Transverse colon (tissue), 4 donors: ENCODE measurements at regions not wholly inside any gene's neighbourhood (a gene's known extent, or its start where the extent isn't known, plus 50 kb on each side); places are given as distances from the start of the nearest gene placed in this dataset.

ENCODE experiments used
- DNase-seq: peaks from one replicate; pipeline ENCODE4 v3.0.0-alpha.2; 2019
- H3K27ac ChIP-seq, 4 donors: fragments of 200-600 bp; sonication (generic); 2 replicates each; pipeline ENCODE4 v1.5.1; 2016 to 2018; ENCODE audit warnings: inconsistent platforms in 4 of 4
- H3K27me3 ChIP-seq: fragments of 200-600 bp; sonication (generic); 2 replicates; pipeline ENCODE4 v1.5.1; 2017; ENCODE audit warnings: inconsistent platforms
- H3K36me3 ChIP-seq, 4 donors: fragments of 200-600 bp; sonication (generic); 2 replicates each; pipeline ENCODE4 v1.5.1; 2017 to 2019; ENCODE audit warnings: inconsistent platforms in 4 of 4
- H3K4me1 ChIP-seq, 4 donors: fragments of 200-600 bp; sonication (generic); 2 replicates each; pipeline ENCODE4 v1.5.1; 2017 to 2020; ENCODE audit warnings: inconsistent platforms in 4 of 4
- H3K4me3 ChIP-seq, 4 donors: fragments of 200-600 bp; sonication (generic); 1 replicate in 1 of 4; 2 replicates in 3 of 4; pipeline versions ENCODE4 v1.5.1 to v1.6.1; 2017 to 2019; ENCODE audit warnings: inconsistent platforms in 4 of 4
- H3K9me3 ChIP-seq, 2 donors: fragments of 200-600 bp; sonication (generic); 2 replicates each; pipeline ENCODE4 v1.5.1; 2017 to 2019; ENCODE audit warnings: inconsistent platforms in 2 of 2
- EP300 ChIP-seq: sonication (generic); formaldehyde crosslinking; IDR thresholded peaks from one replicate; pipeline ENCODE4 v1.6.1; 2017; ENCODE audit warnings: antibody characterized with exemption, low read depth
- POLR2A ChIP-seq: fragments of 450-650 bp; IDR thresholded peaks from one replicate; pipeline ENCODE4 v1.6.1; 2016; ENCODE audit warnings: antibody characterized with exemption, mild to moderate bottlenecking, moderate library complexity
- POLR2AphosphoS5 ChIP-seq, 3 donors: sonication (generic); formaldehyde crosslinking; IDR thresholded peaks; one replicate each; pipeline ENCODE4 v1.6.1; 2016; ENCODE audit warnings: antibody characterized with exemption in 3 of 3
- WGBS, 2 donors: methylation state at CpG; one replicate each; pipeline ENCODE4 v1.1.5; 2018; ENCODE audit warnings: low coverage in 1 of 2; 5-methylcytosine and 5-hydroxymethylcytosine counted together
- in situ Hi-C, 4 donors: fragments of 200-750 bp; cut with MboI; loops; one replicate each; pipeline versions ENCODE4 v1.15.0 to v1.15.1; 2017; ENCODE audit warnings: low sequenced_read_pairs in 3 of 4, low pct_ligation_motif_present in 1 of 4, low pct_unique_long_range_greater_than_20kb in 1 of 4
- intact Hi-C: fragments of 100-400 bp; cut with DNase I; formaldehyde crosslinking; loops from one replicate; pipeline ENCODE4 v1.15.1; 2023; ENCODE audit warnings: low total_unique reads
- TF ChIP-seq, protein P1 (sequence below), 5 experiments: fragments of 200-600 bp in 3 of 5; fragments of 450-650 bp in 2 of 5; sonication (generic) in 3 of 5; IDR thresholded peaks; 1 replicate in 2 of 5; 2 replicates in 3 of 5; pipeline ENCODE4 v1.5.1; 2016 to 2017; ENCODE audit warnings: antibody characterized with exemption in 5 of 5, inconsistent platforms in 3 of 5, mild to moderate bottlenecking in 2 of 5, moderate library complexity in 1 of 5

DNA sequence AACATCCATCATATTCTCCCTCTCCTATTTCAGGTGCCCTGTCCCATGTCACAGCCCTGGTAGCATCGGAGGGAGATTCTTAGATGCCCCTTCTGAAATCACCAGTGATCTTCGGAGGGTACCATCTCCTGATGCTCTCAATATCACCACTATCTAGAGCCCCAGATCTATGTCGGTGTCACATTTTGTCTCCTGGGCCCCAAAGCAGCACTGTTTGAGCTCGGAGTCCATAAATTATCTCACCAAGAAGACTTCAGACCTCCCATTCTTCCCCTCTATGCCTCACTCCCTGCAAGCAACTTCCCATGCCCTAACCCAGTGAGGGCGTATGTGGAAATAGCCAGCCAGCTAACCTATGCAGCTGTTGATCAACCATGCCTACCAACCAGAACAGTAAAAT is 51.5 kb upstream of the NLK start:
- no peak for TF ChIP-seq EP300
- no peak for TF ChIP-seq POLR2A
- TF ChIP-seq, protein P1, sequence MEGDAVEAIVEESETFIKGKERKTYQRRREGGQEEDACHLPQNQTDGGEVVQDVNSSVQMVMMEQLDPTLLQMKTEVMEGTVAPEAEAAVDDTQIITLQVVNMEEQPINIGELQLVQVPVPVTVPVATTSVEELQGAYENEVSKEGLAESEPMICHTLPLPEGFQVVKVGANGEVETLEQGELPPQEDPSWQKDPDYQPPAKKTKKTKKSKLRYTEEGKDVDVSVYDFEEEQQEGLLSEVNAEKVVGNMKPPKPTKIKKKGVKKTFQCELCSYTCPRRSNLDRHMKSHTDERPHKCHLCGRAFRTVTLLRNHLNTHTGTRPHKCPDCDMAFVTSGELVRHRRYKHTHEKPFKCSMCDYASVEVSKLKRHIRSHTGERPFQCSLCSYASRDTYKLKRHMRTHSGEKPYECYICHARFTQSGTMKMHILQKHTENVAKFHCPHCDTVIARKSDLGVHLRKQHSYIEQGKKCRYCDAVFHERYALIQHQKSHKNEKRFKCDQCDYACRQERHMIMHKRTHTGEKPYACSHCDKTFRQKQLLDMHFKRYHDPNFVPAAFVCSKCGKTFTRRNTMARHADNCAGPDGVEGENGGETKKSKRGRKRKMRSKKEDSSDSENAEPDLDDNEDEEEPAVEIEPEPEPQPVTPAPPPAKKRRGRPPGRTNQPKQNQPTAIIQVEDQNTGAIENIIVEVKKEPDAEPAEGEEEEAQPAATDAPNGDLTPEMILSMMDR (IDR thresholded peaks at IDR 0.05): no peak
- no peak for TF ChIP-seq POLR2AphosphoS5 (IDR thresholded peaks at IDR 0.05)
- H3K9me3 ChIP-seq: no peaks in the 10 kb centered on the region
- H3K4me1 ChIP-seq: no peaks in the 10 kb centered on the region
- no peak overlapping the region for H3K27ac ChIP-seq
- intact Hi-C loops: no loop called here
- H3K27me3 ChIP-seq: no peaks in the 10 kb centered on the region
- no peak for DNase-seq
- H3K4me3 ChIP-seq: no peak overlapping the region
- 95 to 97% methylated on average over 4 to 5 of the region's 5 CpGs for WGBS, 2 donors
- H3K36me3 ChIP-seq: no peaks in the 10 kb centered on the region
- in situ Hi-C loops: no loop called here

DNA sequence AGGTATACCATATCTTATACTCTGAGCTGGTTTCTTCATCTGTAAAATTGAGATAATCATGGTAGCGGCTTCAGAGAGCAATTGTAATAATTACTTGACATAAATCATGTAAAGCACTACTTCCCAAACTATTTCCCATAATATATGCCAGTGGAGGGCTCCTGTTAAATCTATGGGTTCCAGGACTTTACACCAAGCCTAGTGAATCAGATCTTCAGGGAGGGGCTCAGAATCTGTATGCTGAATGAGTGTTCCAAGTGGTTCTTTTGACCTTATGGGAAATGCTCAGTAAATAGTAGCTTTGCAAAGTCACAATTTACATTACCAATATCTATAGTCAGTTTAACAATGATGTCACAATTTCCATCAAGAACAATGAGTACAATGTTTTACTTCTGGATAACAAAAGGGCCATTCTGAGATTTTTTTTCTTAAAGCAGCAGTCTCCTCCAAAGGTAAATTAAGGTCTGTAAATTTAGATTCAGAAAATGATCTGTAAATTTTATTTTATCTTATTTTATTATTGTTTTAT is 50.9 kb upstream of the NLK start:
- TF ChIP-seq, protein P1 (IDR thresholded peaks at IDR 0.05): no peak
- TF ChIP-seq EP300 (no peak), POLR2AphosphoS5 (IDR thresholded peaks at IDR 0.05) (no peak), POLR2A (no peak)
- Histone ChIP-seq H3K27ac (no peak overlapping the region), H3K36me3 (no peaks in the 10 kb centered on the region), H3K4me3 (no peak overlapping the region), H3K27me3 (no peaks in the 10 kb centered on the region), H3K9me3 (no peaks in the 10 kb centered on the region), H3K4me1 (no peaks in the 10 kb centered on the region)
- in situ Hi-C loops (no loop called here), intact Hi-C loops (no loop called here)
- WGBS, 2 donors: 94 to 100% methylated on average over 1 of the region's 1 CpG
- DNase-seq: no peak
